Fibroblast of lung (primary cell): ENCODE measurements at regions not wholly inside any gene's neighbourhood (a gene's known extent, or its start where the extent isn't known, plus 50 kb on each side); places are given as distances from the start of the nearest gene placed in this dataset.

Experiments
- DNase-seq, 2 donors: peaks; one replicate each; pipeline versions ENCODE4 v3.0.0 to v3.0.0-alpha.2; 2010; ENCODE audit warnings: low read depth in 2 of 2
- H2AFZ ChIP-seq: 2 replicates; pipeline ENCODE4 v1.5.1; 2012; ENCODE audit warnings: low read length, control low read depth, inconsistent platforms
- H3K27ac ChIP-seq: 2 replicates; pipeline ENCODE4 v1.5.1; 2011; ENCODE audit warnings: low read length, control low read depth; ENCODE audit not compliant: insufficient read depth
- H3K27me3 ChIP-seq: 2 replicates; pipeline ENCODE4 v1.5.1; 2011; ENCODE audit warnings: mild to moderate bottlenecking, low read length; ENCODE audit not compliant: control insufficient read depth, insufficient read depth
- H3K36me3 ChIP-seq: 2 replicates; pipeline ENCODE4 v1.5.1; 2011; ENCODE audit warnings: low read length; ENCODE audit not compliant: control insufficient read depth, insufficient read depth
- H3K4me1 ChIP-seq: 2 replicates; pipeline ENCODE4 v1.5.1; 2011; ENCODE audit warnings: low read length; ENCODE audit not compliant: control insufficient read depth, insufficient read depth; ENCODE audit errors: extremely low read depth
- H3K4me2 ChIP-seq: 2 replicates; pipeline ENCODE4 v1.5.1; 2011; ENCODE audit warnings: low read length, control low read depth; ENCODE audit not compliant: insufficient read depth; ENCODE audit errors: extremely low read depth
- H3K4me3 ChIP-seq, 4 experiments: fragments of 200-600 bp in 1 of 4; sonication (generic) in 1 of 4; replicated peaks in 1 of 4; 2 replicates each; pipeline ENCODE4 v1.5.1; 2011 to 2016; ENCODE audit warnings: low read length in 4 of 4, low read depth in 3 of 4, mild to moderate bottlenecking in 3 of 4, control low read depth in 2 of 4, inconsistent platforms in 1 of 4, mixed read lengths in 1 of 4; ENCODE audit not compliant: insufficient read depth in 1 of 4; ENCODE audit errors: control extremely low read depth in 1 of 4
- H3K79me2 ChIP-seq: 2 replicates; pipeline ENCODE4 v1.5.1; 2012; ENCODE audit warnings: mild to moderate bottlenecking, low read length, inconsistent platforms; ENCODE audit not compliant: control insufficient read depth, insufficient read depth
- H3K9ac ChIP-seq: 2 replicates; pipeline ENCODE4 v1.5.1; 2011; ENCODE audit warnings: mild to moderate bottlenecking, low read length, control low read depth; ENCODE audit not compliant: insufficient read depth
- H3K9me3 ChIP-seq: 2 replicates; pipeline ENCODE4 v1.5.1; 2012; ENCODE audit warnings: low read depth, low read length; ENCODE audit not compliant: control insufficient read depth, insufficient read depth
- H4K20me1 ChIP-seq: 2 replicates; pipeline ENCODE4 v1.5.1; 2011; ENCODE audit warnings: low read length; ENCODE audit not compliant: control insufficient read depth, insufficient read depth; ENCODE audit errors: extremely low read depth
- CTCF ChIP-seq, 2 donors: IDR thresholded peaks in 1 of 2; conservative IDR thresholded peaks in 1 of 2; 1 replicate in 1 of 2; 2 replicates in 1 of 2; pipeline ENCODE4 v1.5.1; 2011 to 2012; ENCODE audit warnings: low read length in 2 of 2, control low read depth in 1 of 2, inconsistent platforms in 1 of 2, low read depth in 1 of 2, mild to moderate bottlenecking in 1 of 2
- EZH2 ChIP-seq: IDR thresholded peaks from 2 replicates; pipeline ENCODE4 v1.5.1; 2012; ENCODE audit warnings: low read length, control low read depth, mild to moderate bottlenecking; ENCODE audit errors: missing control alignments

GRCh38 chr6:76448109-76448508 lies 375.6 kb upstream of the IMPG1 start:
- no peak for TF ChIP-seq CTCF (conservative IDR thresholded peaks at IDR 0.05 in 1 of 2, IDR thresholded peaks at IDR 0.05 in 1 of 2; ENCODE audit: low read depth in 1 of 2, low read length in 2 of 2)
- no peak for TF ChIP-seq EZH2
- Histone ChIP-seq H3K4me1 (no peaks in the 10 kb centered on the region), H3K4me2 (no peak overlapping the region), H3K27me3 (no peaks in the 10 kb centered on the region), H3K27ac (no peak overlapping the region), H4K20me1 (no peaks in the 10 kb centered on the region), H2AFZ (no peak overlapping the region), H3K36me3 (no peaks in the 10 kb centered on the region), H3K4me3 (no peak overlapping the region), H3K9ac (no peak overlapping the region), H3K79me2 (no peaks in the 10 kb centered on the region), H3K9me3 (no peaks in the 10 kb centered on the region)
- no peak for DNase-seq

GRCh38 chr6:76441875-76442274 lies 369.4 kb upstream of the IMPG1 start:
- H2AFZ ChIP-seq = no peak overlapping the region
- no peaks in the 10 kb centered on the region for H3K9me3 ChIP-seq
- H3K4me3 ChIP-seq = no peak overlapping the region
- no peaks in the 10 kb centered on the region for H3K36me3 ChIP-seq
- no peaks in the 10 kb centered on the region for H4K20me1 ChIP-seq
- no peaks in the 10 kb centered on the region for H3K4me1 ChIP-seq
- no peaks in the 10 kb centered on the region for H3K79me2 ChIP-seq
- H3K27ac ChIP-seq = no peak overlapping the region
- no peak for TF ChIP-seq CTCF (conservative IDR thresholded peaks at IDR 0.05 in 1 of 2, IDR thresholded peaks at IDR 0.05 in 1 of 2; ENCODE audit: low read depth in 1 of 2, low read length in 2 of 2)
- no peak for TF ChIP-seq EZH2
- no peaks in the 10 kb centered on the region for H3K27me3 ChIP-seq
- H3K4me2 ChIP-seq = no peak overlapping the region
- H3K9ac ChIP-seq = no peak overlapping the region
- DNase-seq = no peak

- Histone ChIP-seq H3K9me3 (no peaks in the 10 kb centered on the region), H3K4me2 (no peak overlapping the region), H2AFZ (no peak overlapping the region), H3K79me2 (no peaks in the 10 kb centered on the region), H3K4me1 (no peaks in the 10 kb centered on the region), H3K27ac (no peak overlapping the region), H3K27me3 (no peaks in the 10 kb centered on the region), H3K4me3 (no peak overlapping the region), H3K36me3 (no peaks in the 10 kb centered on the region), H4K20me1 (no peaks in the 10 kb centered on the region), H3K9ac (no peak overlapping the region)
- no peak for DNase-seq
- TF ChIP-seq CTCF (conservative IDR thresholded peaks at IDR 0.05 in 1 of 2, IDR thresholded peaks at IDR 0.05 in 1 of 2; ENCODE audit: low read depth in 1 of 2, low read length in 2 of 2) = no peak
- TF ChIP-seq EZH2 = no peak
These were observed 367.3 kb upstream of the IMPG1 start for GRCh38 chr6:76439811-76440210.
